ENCODE measurements at regions not wholly inside any gene's neighbourhood (a gene's known extent, or its start where the extent isn't known, plus 50 kb on each side); places are given as distances from the start of the nearest gene placed in this dataset.

DNA sequence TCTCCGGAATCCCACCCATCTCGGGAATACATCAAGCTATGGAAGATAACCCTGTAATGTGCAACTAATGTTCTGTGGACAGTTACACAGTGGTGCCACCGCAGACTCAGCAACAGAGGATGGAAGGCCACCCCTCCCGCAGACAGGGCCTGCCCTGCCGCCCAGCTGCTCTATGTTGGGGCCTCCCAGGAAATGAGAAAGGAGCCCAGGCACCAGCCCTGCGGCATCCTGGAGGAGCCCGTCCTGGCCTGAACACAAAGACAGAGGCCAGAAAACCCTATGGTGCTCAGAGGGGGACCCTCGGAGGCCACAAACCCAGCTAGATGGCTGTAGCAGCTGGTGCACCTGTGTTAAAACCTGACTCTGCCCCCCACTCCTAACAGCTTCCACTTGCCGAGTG lies 216.1 kb upstream of the RPL38 start:
- TF ChIP-seq EZH2 (optimal IDR thresholded peaks at IDR 0.05; ENCODE audit: low read depth, low read length), result no peak
- TF ChIP-seq, protein P1, sequence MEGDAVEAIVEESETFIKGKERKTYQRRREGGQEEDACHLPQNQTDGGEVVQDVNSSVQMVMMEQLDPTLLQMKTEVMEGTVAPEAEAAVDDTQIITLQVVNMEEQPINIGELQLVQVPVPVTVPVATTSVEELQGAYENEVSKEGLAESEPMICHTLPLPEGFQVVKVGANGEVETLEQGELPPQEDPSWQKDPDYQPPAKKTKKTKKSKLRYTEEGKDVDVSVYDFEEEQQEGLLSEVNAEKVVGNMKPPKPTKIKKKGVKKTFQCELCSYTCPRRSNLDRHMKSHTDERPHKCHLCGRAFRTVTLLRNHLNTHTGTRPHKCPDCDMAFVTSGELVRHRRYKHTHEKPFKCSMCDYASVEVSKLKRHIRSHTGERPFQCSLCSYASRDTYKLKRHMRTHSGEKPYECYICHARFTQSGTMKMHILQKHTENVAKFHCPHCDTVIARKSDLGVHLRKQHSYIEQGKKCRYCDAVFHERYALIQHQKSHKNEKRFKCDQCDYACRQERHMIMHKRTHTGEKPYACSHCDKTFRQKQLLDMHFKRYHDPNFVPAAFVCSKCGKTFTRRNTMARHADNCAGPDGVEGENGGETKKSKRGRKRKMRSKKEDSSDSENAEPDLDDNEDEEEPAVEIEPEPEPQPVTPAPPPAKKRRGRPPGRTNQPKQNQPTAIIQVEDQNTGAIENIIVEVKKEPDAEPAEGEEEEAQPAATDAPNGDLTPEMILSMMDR (IDR thresholded peaks at IDR 0.05; ENCODE audit: low read length), result no peak

All from MM.1S (cell line).